H9 (cell line): ENCODE measurements at regions not wholly inside any gene's neighbourhood (a gene's known extent, or its start where the extent isn't known, plus 50 kb on each side); places are given as distances from the start of the nearest gene placed in this dataset.

Experiments used
- DNase-seq: peaks from one replicate; pipeline ENCODE4 v3.0.0-alpha.2; 2017
- H2AFZ ChIP-seq: one replicate; pipeline ENCODE4 v1.6.1; 2013; ENCODE audit warnings: mild to moderate bottlenecking, low read length, control low read depth, moderate library complexity
- H2AK5ac ChIP-seq: 2 replicates; pipeline ENCODE4 v1.6.1; 2013; ENCODE audit warnings: low read length, control low read depth, mixed read lengths; ENCODE audit not compliant: insufficient read length
- H2BK120ac ChIP-seq: one replicate; pipeline ENCODE4 v1.6.1; 2013; ENCODE audit warnings: low read depth, mild to moderate bottlenecking, low read length, control low read depth, inconsistent platforms; ENCODE audit not compliant: poor library complexity, severe bottlenecking
- H2BK12ac ChIP-seq: 2 replicates; pipeline ENCODE4 v1.6.1; 2013; ENCODE audit warnings: low read length, control low read depth, mixed read lengths, low read depth; ENCODE audit not compliant: insufficient read length
- H2BK15ac ChIP-seq: 2 replicates; pipeline ENCODE4 v1.6.1; 2013; ENCODE audit warnings: low read depth, low read length, control low read depth
- H2BK20ac ChIP-seq: one replicate; pipeline ENCODE4 v1.6.1; 2013; ENCODE audit warnings: low read depth, mild to moderate bottlenecking, low read length, control low read depth, inconsistent platforms; ENCODE audit not compliant: poor library complexity, severe bottlenecking
- H2BK5ac ChIP-seq: 2 replicates; pipeline ENCODE4 v1.6.1; 2013; ENCODE audit warnings: low read length, control low read depth, mixed read lengths; ENCODE audit not compliant: insufficient read length
- H3K14ac ChIP-seq: 2 replicates; pipeline ENCODE4 v1.6.1; 2013; ENCODE audit warnings: low read length, control low read depth; ENCODE audit not compliant: insufficient read depth
- H3K18ac ChIP-seq: 2 replicates; pipeline ENCODE4 v1.6.1; 2013; ENCODE audit warnings: low read depth, mild to moderate bottlenecking, mixed read lengths, low read length, control low read depth; ENCODE audit not compliant: insufficient read length
- H3K23ac ChIP-seq: 2 replicates; pipeline ENCODE4 v1.6.1; 2013; ENCODE audit warnings: low read length, control low read depth, mixed read lengths, low read depth; ENCODE audit not compliant: insufficient read length
- H3K23me2 ChIP-seq: 2 replicates; pipeline ENCODE4 v1.6.1; 2013; ENCODE audit warnings: low read depth, mild to moderate bottlenecking, mixed read lengths, low read length, control low read depth; ENCODE audit not compliant: insufficient read length, poor library complexity, severe bottlenecking
- H3K27ac ChIP-seq: 2 replicates; pipeline ENCODE4 v1.5.1; 2013; ENCODE audit warnings: low read length, control low read depth, mixed read lengths, low read depth; ENCODE audit not compliant: insufficient read length
- H3K27me3 ChIP-seq: 2 replicates; pipeline ENCODE4 v1.6.1; 2013; ENCODE audit warnings: low read length, control low read depth, inconsistent platforms; ENCODE audit not compliant: insufficient read depth
- H3K4ac ChIP-seq: 2 replicates; pipeline ENCODE4 v1.6.1; 2013; ENCODE audit warnings: low read depth, mild to moderate bottlenecking, control low read depth, inconsistent platforms, low read length, moderate library complexity
- H3K4me1 ChIP-seq: 2 replicates; pipeline ENCODE4 v1.6.1; 2013; ENCODE audit warnings: low read length, control low read depth, inconsistent platforms; ENCODE audit not compliant: insufficient read depth
- H3K4me2 ChIP-seq: 2 replicates; pipeline ENCODE4 v1.6.1; 2013; ENCODE audit warnings: low read length, control low read depth, mixed read lengths; ENCODE audit not compliant: insufficient read length, insufficient read depth
- H3K56ac ChIP-seq: 2 replicates; pipeline ENCODE4 v1.6.1; 2013; ENCODE audit warnings: low read depth, mild to moderate bottlenecking, mixed read lengths, low read length, control low read depth; ENCODE audit not compliant: insufficient read length
- H3K79me1 ChIP-seq: 2 replicates; pipeline ENCODE4 v1.6.1; 2013; ENCODE audit warnings: low read depth, mild to moderate bottlenecking, moderate library complexity, low read length, control low read depth, inconsistent platforms; ENCODE audit not compliant: insufficient read depth, poor library complexity, severe bottlenecking
- H3K79me2 ChIP-seq: 2 replicates; pipeline ENCODE4 v1.6.1; 2013; ENCODE audit warnings: low read length, control low read depth, inconsistent platforms; ENCODE audit not compliant: insufficient read depth
- H3K9ac ChIP-seq: 2 replicates; pipeline ENCODE4 v1.6.1; 2013; ENCODE audit warnings: low read length, control low read depth, mixed read lengths; ENCODE audit not compliant: insufficient read length; ENCODE audit errors: extremely low read depth
- H3K9me3 ChIP-seq: one replicate; pipeline ENCODE4 v1.6.1; 2013; ENCODE audit warnings: low read depth, low read length, inconsistent platforms; ENCODE audit not compliant: control insufficient read depth
- H3T11ph ChIP-seq: one replicate; pipeline ENCODE4 v1.6.1; 2013; ENCODE audit warnings: mild to moderate bottlenecking, low read length, control low read depth, inconsistent platforms
- H4K20me1 ChIP-seq: one replicate; pipeline ENCODE4 v1.6.1; 2013; ENCODE audit not compliant: control insufficient read depth, insufficient read length, insufficient read depth
- H4K5ac ChIP-seq: 2 replicates; pipeline ENCODE4 v1.6.1; 2013; ENCODE audit warnings: low read depth, mild to moderate bottlenecking, mixed read lengths, low read length, control low read depth; ENCODE audit not compliant: insufficient read length
- H4K8ac ChIP-seq: replicated peaks from 2 replicates; pipeline ENCODE4 v1.6.1; 2013; ENCODE audit warnings: low read length, control low read depth, mixed read lengths, low read depth; ENCODE audit not compliant: insufficient read length
- H4K91ac ChIP-seq: 2 replicates; pipeline ENCODE4 v1.6.1; 2013; ENCODE audit warnings: low read depth, mild to moderate bottlenecking, moderate library complexity, mixed read lengths, low read length, control low read depth; ENCODE audit not compliant: insufficient read length
- H3K27ac Mint-ChIP-seq, 3 experiments: 2 replicates in 2 of 3; 3 replicates in 1 of 3; pipeline ENCODE4 v1.8.0; 2020 to 2021; ENCODE audit warnings: mixed read lengths in 3 of 3, mild to moderate bottlenecking in 1 of 3, moderate library complexity in 1 of 3
- H3K27me3 Mint-ChIP-seq: 2 replicates; pipeline ENCODE4 v1.8.0; 2021; ENCODE audit warnings: low read depth, mild to moderate bottlenecking, moderate library complexity, mixed read lengths
- H3K36me3 Mint-ChIP-seq, 3 experiments: 2 replicates in 2 of 3; 3 replicates in 1 of 3; pipeline ENCODE4 v1.8.0; 2020 to 2021; ENCODE audit warnings: low read depth in 3 of 3, mixed read lengths in 3 of 3; ENCODE audit not compliant: insufficient read depth in 1 of 3
- H3K4me1 Mint-ChIP-seq, 2 experiments: 2 replicates each; pipeline ENCODE4 v1.8.0; 2020; ENCODE audit warnings: mixed read lengths in 2 of 2
- H3K4me3 Mint-ChIP-seq, 2 experiments: 2 replicates in 1 of 2; 3 replicates in 1 of 2; pipeline ENCODE4 v1.8.0; 2020 to 2021; ENCODE audit warnings: mild to moderate bottlenecking in 2 of 2, mixed read lengths in 2 of 2, moderate library complexity in 1 of 2
- H3K9me3 Mint-ChIP-seq, 2 experiments: 2 replicates in 1 of 2; 3 replicates in 1 of 2; pipeline ENCODE4 v1.8.0; 2020; ENCODE audit warnings: mild to moderate bottlenecking in 2 of 2, mixed read lengths in 2 of 2, moderate library complexity in 1 of 2
- WGBS: extraction: QIAGEN DNeasy Blood & Tissue Kit; methylation state at CpG from one replicate; pipeline ENCODE4 v1.1.7; 2013; ENCODE audit warnings: missing lambda C conversion rate, low lambda C conversion rate, mixed read lengths; ENCODE audit not compliant: insufficient read length; ENCODE audit errors: extremely low coverage; 5-methylcytosine and 5-hydroxymethylcytosine counted together
- TF ChIP-seq, protein P1 (sequence below): fragments of 200-600 bp; sonication (generic); conservative IDR thresholded peaks from 3 replicates; pipeline ENCODE4 v1.8.0; 2021; ENCODE audit warnings: antibody characterized with exemption, mild to moderate bottlenecking

DNA sequence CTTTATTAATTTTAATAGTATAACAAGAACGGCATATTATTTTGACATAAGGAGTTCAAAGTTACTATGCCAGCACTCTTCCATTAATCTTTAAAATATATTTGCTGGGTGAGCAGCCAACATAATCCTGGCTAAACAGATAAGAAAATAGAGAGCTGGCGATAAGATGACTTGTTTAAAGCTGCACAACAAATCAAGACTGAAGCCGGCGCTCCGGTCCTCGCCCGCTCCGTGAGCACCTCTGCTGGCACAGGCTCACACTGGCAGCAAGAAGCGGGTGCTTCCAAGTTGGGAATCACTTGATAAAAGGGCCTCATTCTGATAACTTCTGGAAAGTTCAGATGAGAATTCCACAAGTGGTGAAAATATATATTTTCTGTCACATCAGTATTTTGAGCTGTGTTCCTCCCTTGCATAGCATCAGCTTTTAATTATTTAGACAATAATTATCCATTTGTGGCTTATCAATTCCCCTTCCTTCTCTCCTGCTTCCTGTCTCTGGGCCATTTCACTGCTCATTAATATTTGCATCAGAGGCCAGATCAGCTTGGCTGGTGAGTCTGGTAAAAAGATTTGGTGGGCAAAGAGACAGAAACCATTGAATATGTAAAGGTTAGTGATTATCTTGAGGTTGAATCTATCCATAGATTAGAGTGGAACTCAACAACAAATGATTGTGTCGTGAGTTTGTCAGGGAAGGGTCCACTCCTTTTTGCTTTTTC, 205.3 kb downstream of the MZT1 start:
- Histone ChIP-seq H3K56ac (no peak overlapping the region), H2BK5ac (no peak overlapping the region), H2BK12ac (no peak overlapping the region), H3K4me1 (peaks cover 3% of the 10 kb centered on the region; the same call in 1 of the 2 replicates), H3K23me2 (no peaks in the 10 kb centered on the region), H4K20me1 (no peaks in the 10 kb centered on the region), H3K27ac (no peak overlapping the region), H3K79me1 (no peaks in the 10 kb centered on the region), H3K9ac (no peak overlapping the region), H3K79me2 (no peaks in the 10 kb centered on the region), H4K91ac (no peak overlapping the region), H2AK5ac (no peak overlapping the region), H3K18ac (no peak overlapping the region), H4K5ac (no peak overlapping the region), H3K14ac (no peak overlapping the region), H2BK120ac (no peak overlapping the region), H3K4ac (no peak overlapping the region), H2BK20ac (no peak overlapping the region), H4K8ac (no peak overlapping the region), H3K23ac (no peak overlapping the region), H2BK15ac (no peak overlapping the region), H3K4me2 (no peak overlapping the region), H3K9me3 (no peaks in the 10 kb centered on the region), H3T11ph (no peak overlapping the region), H3K27me3 (no peaks in the 10 kb centered on the region), H2AFZ (no peak overlapping the region)
- TF ChIP-seq, protein P1, sequence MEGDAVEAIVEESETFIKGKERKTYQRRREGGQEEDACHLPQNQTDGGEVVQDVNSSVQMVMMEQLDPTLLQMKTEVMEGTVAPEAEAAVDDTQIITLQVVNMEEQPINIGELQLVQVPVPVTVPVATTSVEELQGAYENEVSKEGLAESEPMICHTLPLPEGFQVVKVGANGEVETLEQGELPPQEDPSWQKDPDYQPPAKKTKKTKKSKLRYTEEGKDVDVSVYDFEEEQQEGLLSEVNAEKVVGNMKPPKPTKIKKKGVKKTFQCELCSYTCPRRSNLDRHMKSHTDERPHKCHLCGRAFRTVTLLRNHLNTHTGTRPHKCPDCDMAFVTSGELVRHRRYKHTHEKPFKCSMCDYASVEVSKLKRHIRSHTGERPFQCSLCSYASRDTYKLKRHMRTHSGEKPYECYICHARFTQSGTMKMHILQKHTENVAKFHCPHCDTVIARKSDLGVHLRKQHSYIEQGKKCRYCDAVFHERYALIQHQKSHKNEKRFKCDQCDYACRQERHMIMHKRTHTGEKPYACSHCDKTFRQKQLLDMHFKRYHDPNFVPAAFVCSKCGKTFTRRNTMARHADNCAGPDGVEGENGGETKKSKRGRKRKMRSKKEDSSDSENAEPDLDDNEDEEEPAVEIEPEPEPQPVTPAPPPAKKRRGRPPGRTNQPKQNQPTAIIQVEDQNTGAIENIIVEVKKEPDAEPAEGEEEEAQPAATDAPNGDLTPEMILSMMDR = no peak
- DNase-seq = no peak
- H3K36me3 Mint-ChIP-seq = peaks cover 0 to 2% (median 0%) of the 10 kb centered on the region in 3 experiments; a peak in 1 of 7 replicates
- H3K27me3 Mint-ChIP-seq = peaks cover 10% of the 10 kb centered on the region
- H3K4me3 Mint-ChIP-seq = no peak overlapping the region
- H3K9me3 Mint-ChIP-seq = peaks cover 0 to 7% of the 10 kb centered on the region in 2 experiments; a peak in 4 of 5 replicates
- H3K4me1 Mint-ChIP-seq = peaks cover 13 to 22% of the 10 kb centered on the region in 2 experiments
- H3K27ac Mint-ChIP-seq = no peak overlapping the region; a peak in 1 of 7 replicates
- WGBS = no CpG with 5 or more reads among the region's 10 CpGs
